GM19395 (cell line): ENCODE measurements at regions not wholly inside any gene's neighbourhood (a gene's known extent, or its start where the extent isn't known, plus 50 kb on each side); places are given as distances from the start of the nearest gene placed in this dataset.
"Not testable (repeated sequence)": the region's sequence is repeated elsewhere in the genome, so short reads cannot be mapped to it uniquely, and the experiment has no call there.

Experiments
- ATAC-seq: cut with Tn5 transposase; IDR thresholded peaks from one replicate; pipeline ENCODE4 v1.9.1; 2021; ENCODE audit warnings: mild to moderate bottlenecking, moderate library complexity; ENCODE audit not compliant: unreplicated experiment

- peak; percentile 52 for ATAC-seq
These were observed 125.1 kb downstream of the PRRX1 start for GRCh38 chr1:170789063-170789462.

GRCh38 chr1:170790175-170790574, 126.2 kb downstream of the PRRX1 start:
- ATAC-seq, result no peak

GRCh38 chr1:170790651-170791071, 126.7 kb downstream of the PRRX1 start:
- no peak for ATAC-seq

GRCh38 chr1:170791941-170792340, 128.0 kb downstream of the PRRX1 start:
- no peak for ATAC-seq

- ATAC-seq, result no peak
These were observed 135.1 kb upstream of the MROH9 start for GRCh38 chr1:170800265-170800664.

GRCh38 chr1:170800812-170801211, 134.5 kb upstream of the MROH9 start:
- ATAC-seq, result no peak

GRCh38 chr1:170803711-170804110, 131.6 kb upstream of the MROH9 start:
- no peak for ATAC-seq

- ATAC-seq, result no peak
These were observed 130.9 kb upstream of the MROH9 start for GRCh38 chr1:170804419-170804818.

- no peak for ATAC-seq
These were observed 130.5 kb upstream of the MROH9 start for GRCh38 chr1:170804879-170805278.

- ATAC-seq, result no peak
These were observed 128.4 kb upstream of the MROH9 start for GRCh38 chr1:170806961-170807360.

- ATAC-seq, result no peak
These were observed 127.9 kb upstream of the MROH9 start for GRCh38 chr1:170807432-170807831.

- ATAC-seq, result no peak
These were observed 127.0 kb upstream of the MROH9 start for GRCh38 chr1:170808216-170808885.

GRCh38 chr1:170811013-170811412, 124.3 kb upstream of the MROH9 start:
- ATAC-seq, result not testable (repeated sequence)

- no peak for ATAC-seq
These were observed 115.6 kb upstream of the MROH9 start for GRCh38 chr1:170819781-170820180.

- ATAC-seq, result no peak
These were observed 112.2 kb upstream of the MROH9 start for GRCh38 chr1:170823120-170823519.

- no peak for ATAC-seq
These were observed 104.1 kb upstream of the MROH9 start for GRCh38 chr1:170831276-170831675.

- no peak for ATAC-seq
These were observed 99.2 kb upstream of the MROH9 start for GRCh38 chr1:170836141-170836540.

GRCh38 chr1:170840371-170840770, 95.0 kb upstream of the MROH9 start:
- no peak for ATAC-seq

GRCh38 chr1:170853302-170853701, 82.0 kb upstream of the MROH9 start:
- ATAC-seq, result peak; percentile 94

- no peak for ATAC-seq
These were observed 81.5 kb upstream of the MROH9 start for GRCh38 chr1:170853867-170854266.

- no peak for ATAC-seq
These were observed 80.7 kb upstream of the MROH9 start for GRCh38 chr1:170854677-170855076.

GRCh38 chr1:170856455-170856854, 78.9 kb upstream of the MROH9 start:
- no peak for ATAC-seq

GRCh38 chr1:170857955-170858354, 77.4 kb upstream of the MROH9 start:
- no peak for ATAC-seq
